GM18511 (cell line): ENCODE measurements at regions not wholly inside any gene's neighbourhood (a gene's known extent, or its start where the extent isn't known, plus 50 kb on each side); places are given as distances from the start of the nearest gene placed in this dataset.

Experiments used
- ATAC-seq: cut with Tn5 transposase; IDR thresholded peaks from one replicate; pipeline ENCODE4 v1.9.1; 2021; ENCODE audit warnings: mild to moderate bottlenecking, moderate library complexity; ENCODE audit not compliant: unreplicated experiment

GRCh38 chr6:747921-748320, 55.0 kb upstream of the EXOC2 start:
- ATAC-seq: no peak

- no peak for ATAC-seq
Measured at GRCh38 chr6:747028-747427, 54.1 kb upstream of the EXOC2 start.

- ATAC-seq: no peak
Measured at GRCh38 chr6:744666-745353, 51.9 kb upstream of the EXOC2 start.

GRCh38 chr6:743320-744096, 50.6 kb upstream of the EXOC2 start:
- ATAC-seq: no peak
